ENCODE measurements at regions not wholly inside any gene's neighbourhood (a gene's known extent, or its start where the extent isn't known, plus 50 kb on each side); places are given as distances from the start of the nearest gene placed in this dataset.

DNA sequence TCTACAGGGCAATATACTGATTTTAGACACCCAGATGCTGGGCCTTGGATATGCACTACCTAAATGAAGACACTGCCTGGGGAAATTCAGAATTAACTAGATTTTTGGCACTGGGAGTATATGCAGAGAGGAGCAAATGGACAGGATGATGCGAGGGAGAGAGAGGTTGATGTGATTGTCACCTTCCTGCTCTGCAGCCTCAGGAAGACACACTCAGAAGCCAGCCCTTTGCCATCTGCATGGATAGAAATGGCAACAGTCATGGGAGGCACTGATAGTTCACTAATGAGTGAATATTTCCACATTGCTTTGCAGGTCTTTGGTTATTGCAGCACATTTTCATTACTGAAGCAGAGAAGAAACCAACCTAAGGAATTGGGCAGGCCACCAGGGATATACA, 397.2 kb upstream of the NFE2L3 start:
- TF ChIP-seq CTCF (IDR thresholded peaks at IDR 0.05) (no peak), EP300 (IDR thresholded peaks at IDR 0.05) (no peak)

All from sigmoid colon (tissue), 4 donors.